ENCODE measurements at regions not wholly inside any gene's neighbourhood (a gene's known extent, or its start where the extent isn't known, plus 50 kb on each side); places are given as distances from the start of the nearest gene placed in this dataset.
A peak's percentile ranks its signal among the peaks of the same experiment; 100 is the strongest.

- no peak for DNase-seq (ENCODE audit: low read depth in 2 of 2)
Observed at GRCh38 chr16:86378831-86379504, 131.4 kb upstream of the FOXF1 start.

- no peak for DNase-seq (ENCODE audit: low read depth in 2 of 2)
Observed at GRCh38 chr16:86379505-86379846, 130.9 kb upstream of the FOXF1 start.

GRCh38 chr16:86380030-86380429, 130.3 kb upstream of the FOXF1 start:
- DNase-seq (ENCODE audit: low read depth in 2 of 2), result no peak

GRCh38 chr16:86381491-86381890, 128.8 kb upstream of the FOXF1 start:
- DNase-seq (ENCODE audit: low read depth in 2 of 2), result no peak

GRCh38 chr16:86382067-86382773, 128.1 kb upstream of the FOXF1 start:
- DNase-seq (ENCODE audit: low read depth in 2 of 2), result no peak

GRCh38 chr16:86382774-86383407, 127.4 kb upstream of the FOXF1 start:
- no peak for DNase-seq (ENCODE audit: low read depth in 2 of 2)

GRCh38 chr16:86383488-86384262, 126.7 kb upstream of the FOXF1 start:
- peak; percentile 62 to 63 for DNase-seq (ENCODE audit: low read depth in 2 of 2)

GRCh38 chr16:86384263-86384649, 126.1 kb upstream of the FOXF1 start:
- DNase-seq (ENCODE audit: low read depth in 2 of 2), result no peak

GRCh38 chr16:86384980-86385379, 125.3 kb upstream of the FOXF1 start:
- DNase-seq (ENCODE audit: low read depth in 2 of 2), result no peak

GRCh38 chr16:86387468-86388440, 122.6 kb upstream of the FOXF1 start:
- peak; percentile 88 for DNase-seq (ENCODE audit: low read depth in 2 of 2)

GRCh38 chr16:86388976-86389375, 121.4 kb upstream of the FOXF1 start:
- no peak for DNase-seq (ENCODE audit: low read depth in 2 of 2)

GRCh38 chr16:86389566-86390328, 120.6 kb upstream of the FOXF1 start:
- no peak for DNase-seq (ENCODE audit: low read depth in 2 of 2)

- DNase-seq (ENCODE audit: low read depth in 2 of 2), result no peak
Observed at GRCh38 chr16:86390335-86390734, 120.0 kb upstream of the FOXF1 start.

- DNase-seq (ENCODE audit: low read depth in 2 of 2), result no peak
Observed at GRCh38 chr16:86391486-86391885, 118.8 kb upstream of the FOXF1 start.

- DNase-seq (ENCODE audit: low read depth in 2 of 2), result peak; percentile 54 to 55
Observed at GRCh38 chr16:86391984-86392383, 118.3 kb upstream of the FOXF1 start.

- no peak for DNase-seq (ENCODE audit: low read depth in 2 of 2)
Observed at GRCh38 chr16:86392436-86393152, 117.7 kb upstream of the FOXF1 start.

- DNase-seq (ENCODE audit: low read depth in 2 of 2), result no peak
Observed at GRCh38 chr16:86393907-86394626, 116.3 kb upstream of the FOXF1 start.

GRCh38 chr16:86395477-86395876, 114.8 kb upstream of the FOXF1 start:
- DNase-seq (ENCODE audit: low read depth in 2 of 2), result no peak

- DNase-seq (ENCODE audit: low read depth in 2 of 2), result peak; percentile 84 to 86
Observed at GRCh38 chr16:86396422-86396821, 113.9 kb upstream of the FOXF1 start.

All from fibroblast of skin of left quadriceps (primary cell).